Calu3 (cell line): ENCODE measurements at regions not wholly inside any gene's neighbourhood (a gene's known extent, or its start where the extent isn't known, plus 50 kb on each side); places are given as distances from the start of the nearest gene placed in this dataset.

Source experiments
- BruUV-seq: library from RNA; stranded (reverse); fragments of 400-500 nt; replicated peaks from 2 replicates; lab custom pipeline; 2021; lab: Mats Ljungman, UMichigan
- CTCF ChIA-PET: fragments of 300-600 bp; sonication (Branson Sonifier 250); formaldehyde crosslinking; loops from one replicate; lab custom pipeline; 2022; ENCODE audit warnings: antibody characterized with exemption; lab: Charles Lee
- DNase-seq: peaks from one replicate; pipeline ENCODE4 v3.0.0; 2022
- H3K27ac Mint-ChIP-seq: one replicate; pipeline ENCODE4 v1.8.0; 2022; ENCODE audit warnings: mixed read lengths; ENCODE audit not compliant: unreplicated experiment
- H3K27me3 Mint-ChIP-seq: one replicate; pipeline ENCODE4 v1.8.0; 2022; ENCODE audit warnings: mixed read lengths; ENCODE audit not compliant: unreplicated experiment
- H3K36me3 Mint-ChIP-seq: one replicate; pipeline ENCODE4 v1.8.0; 2022; ENCODE audit warnings: mild to moderate bottlenecking, moderate library complexity, mixed read lengths; ENCODE audit not compliant: insufficient read depth, unreplicated experiment
- H3K4me1 Mint-ChIP-seq: one replicate; pipeline ENCODE4 v1.8.0; 2022; ENCODE audit warnings: mild to moderate bottlenecking, low read depth, mixed read lengths; ENCODE audit not compliant: unreplicated experiment
- H3K4me3 Mint-ChIP-seq: one replicate; pipeline ENCODE4 v1.8.0; 2022; ENCODE audit warnings: mild to moderate bottlenecking, low read depth, moderate library complexity, mixed read lengths; ENCODE audit not compliant: unreplicated experiment
- H3K9me3 Mint-ChIP-seq: one replicate; pipeline ENCODE4 v1.8.0; 2022; ENCODE audit warnings: low read depth, mixed read lengths; ENCODE audit not compliant: unreplicated experiment
- intact Hi-C: fragments of 100-400 bp; cut with micrococcal nuclease; formaldehyde crosslinking; loops from one replicate; pipeline ENCODE4 v1.10.0; 2022; ENCODE audit not compliant: unreplicated experiment
- TF ChIP-seq, protein P1 (sequence below): fragments of 200-600 bp; IDR thresholded peaks from one replicate; pipeline ENCODE4 v1.8.0; 2022; ENCODE audit warnings: antibody characterized with exemption; ENCODE audit not compliant: unreplicated experiment

DNA sequence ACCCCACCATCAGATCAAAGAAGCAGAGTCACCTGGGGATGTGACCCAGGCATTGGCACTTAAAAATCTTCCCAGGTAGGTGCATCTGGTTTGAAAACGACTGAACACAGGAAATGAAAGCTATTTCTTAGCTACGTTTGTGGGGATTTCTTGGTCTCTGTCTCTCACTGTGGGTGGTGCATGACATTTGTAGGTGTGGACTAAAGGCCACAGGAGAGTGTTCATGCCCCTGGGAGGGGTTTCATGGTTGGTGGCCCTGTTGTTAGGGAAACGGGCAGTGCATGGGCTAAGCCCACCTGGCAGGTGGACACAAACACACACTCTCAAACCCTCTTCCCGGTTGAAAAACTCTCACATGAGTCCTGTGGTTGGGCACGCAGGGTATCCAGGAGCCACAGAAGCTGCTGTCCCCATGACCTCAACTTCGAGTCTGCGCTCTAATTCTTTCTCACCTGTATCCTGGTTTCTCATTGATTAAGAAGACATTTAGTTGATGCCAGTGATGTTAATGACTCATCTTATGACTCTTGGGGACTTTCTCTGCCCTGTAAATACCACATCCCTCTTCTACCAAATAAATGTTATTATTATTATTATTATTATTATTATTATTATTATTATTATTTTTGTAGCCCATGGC is 119.4 kb downstream of the MRPS6 start:
- no peak overlapping the region for H3K27ac Mint-ChIP-seq
- no peaks in the 10 kb centered on the region for H3K4me1 Mint-ChIP-seq
- intact Hi-C loops = no loop called here
- H3K9me3 Mint-ChIP-seq = no peaks in the 10 kb centered on the region
- BruUV-seq = no TSS peak
- TF ChIP-seq, protein P1, sequence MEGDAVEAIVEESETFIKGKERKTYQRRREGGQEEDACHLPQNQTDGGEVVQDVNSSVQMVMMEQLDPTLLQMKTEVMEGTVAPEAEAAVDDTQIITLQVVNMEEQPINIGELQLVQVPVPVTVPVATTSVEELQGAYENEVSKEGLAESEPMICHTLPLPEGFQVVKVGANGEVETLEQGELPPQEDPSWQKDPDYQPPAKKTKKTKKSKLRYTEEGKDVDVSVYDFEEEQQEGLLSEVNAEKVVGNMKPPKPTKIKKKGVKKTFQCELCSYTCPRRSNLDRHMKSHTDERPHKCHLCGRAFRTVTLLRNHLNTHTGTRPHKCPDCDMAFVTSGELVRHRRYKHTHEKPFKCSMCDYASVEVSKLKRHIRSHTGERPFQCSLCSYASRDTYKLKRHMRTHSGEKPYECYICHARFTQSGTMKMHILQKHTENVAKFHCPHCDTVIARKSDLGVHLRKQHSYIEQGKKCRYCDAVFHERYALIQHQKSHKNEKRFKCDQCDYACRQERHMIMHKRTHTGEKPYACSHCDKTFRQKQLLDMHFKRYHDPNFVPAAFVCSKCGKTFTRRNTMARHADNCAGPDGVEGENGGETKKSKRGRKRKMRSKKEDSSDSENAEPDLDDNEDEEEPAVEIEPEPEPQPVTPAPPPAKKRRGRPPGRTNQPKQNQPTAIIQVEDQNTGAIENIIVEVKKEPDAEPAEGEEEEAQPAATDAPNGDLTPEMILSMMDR = no peak
- CTCF ChIA-PET = no interaction called here
- H3K36me3 Mint-ChIP-seq = no peaks in the 10 kb centered on the region
- no peak overlapping the region for H3K4me3 Mint-ChIP-seq
- no peak for DNase-seq
- H3K27me3 Mint-ChIP-seq = no peaks in the 10 kb centered on the region

DNA sequence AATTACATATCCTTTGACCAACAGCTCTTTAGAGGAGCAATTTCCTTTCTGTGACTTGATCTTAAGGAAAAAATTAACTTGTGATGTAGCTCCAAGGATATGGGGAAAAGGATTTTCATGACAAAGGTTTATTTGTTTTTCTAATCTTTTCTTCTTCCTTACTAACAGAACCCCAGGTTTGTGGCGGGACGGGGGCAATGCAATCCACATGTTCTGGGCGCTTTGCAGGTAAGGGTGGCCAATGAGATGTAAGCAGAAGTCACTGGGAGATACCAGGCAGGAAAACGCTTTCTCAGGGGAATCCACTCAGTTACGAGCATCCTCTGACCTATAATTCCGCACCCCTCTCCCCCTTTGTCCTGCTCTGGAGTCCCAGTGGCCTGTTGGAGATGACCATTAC is 122.0 kb downstream of the MRPS6 start:
- H3K36me3 Mint-ChIP-seq = no peaks in the 10 kb centered on the region
- H3K27ac Mint-ChIP-seq = no peak overlapping the region
- TF ChIP-seq, protein P1 = no peak
- intact Hi-C loops = no loop called here
- no peaks in the 10 kb centered on the region for H3K9me3 Mint-ChIP-seq
- H3K4me3 Mint-ChIP-seq = no peak overlapping the region
- H3K4me1 Mint-ChIP-seq = no peaks in the 10 kb centered on the region
- BruUV-seq = no TSS peak
- DNase-seq = no peak
- CTCF ChIA-PET = no interaction called here
- H3K27me3 Mint-ChIP-seq = no peaks in the 10 kb centered on the region

DNA sequence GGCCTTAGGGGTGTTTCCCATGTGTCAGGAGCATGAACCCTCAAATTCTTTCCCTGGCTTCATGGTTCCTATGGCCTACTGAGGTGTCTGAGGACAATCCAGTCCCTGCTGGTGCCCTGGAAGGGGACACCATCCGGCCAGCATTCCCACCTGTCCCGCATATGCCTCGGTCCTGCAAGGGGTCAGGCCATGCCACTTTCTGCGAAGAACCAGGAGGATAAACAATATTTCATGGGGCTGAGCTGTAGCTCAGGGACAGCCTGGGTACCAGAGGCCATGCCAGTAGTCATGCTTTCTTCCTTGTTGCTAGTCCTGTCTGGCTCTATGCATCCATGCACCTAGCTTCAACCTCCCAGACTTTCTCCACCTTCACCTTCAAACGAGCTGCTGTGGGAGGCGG is 123.6 kb downstream of the MRPS6 start:
- H3K36me3 Mint-ChIP-seq = peaks cover 2% of the 10 kb centered on the region
- intact Hi-C loops = no loop called here
- TF ChIP-seq, protein P1 = no peak
- BruUV-seq = no TSS peak
- no peak overlapping the region for H3K27ac Mint-ChIP-seq
- no peaks in the 10 kb centered on the region for H3K4me1 Mint-ChIP-seq
- DNase-seq = no peak
- H3K4me3 Mint-ChIP-seq = no peak overlapping the region
- H3K27me3 Mint-ChIP-seq = no peaks in the 10 kb centered on the region
- CTCF ChIA-PET = interaction anchor here (0.8 kb wide), 1 partner anchor 36 kb away, joined by 3 read pairs; no protein-coding TSS in a partner anchor
- no peaks in the 10 kb centered on the region for H3K9me3 Mint-ChIP-seq

DNA sequence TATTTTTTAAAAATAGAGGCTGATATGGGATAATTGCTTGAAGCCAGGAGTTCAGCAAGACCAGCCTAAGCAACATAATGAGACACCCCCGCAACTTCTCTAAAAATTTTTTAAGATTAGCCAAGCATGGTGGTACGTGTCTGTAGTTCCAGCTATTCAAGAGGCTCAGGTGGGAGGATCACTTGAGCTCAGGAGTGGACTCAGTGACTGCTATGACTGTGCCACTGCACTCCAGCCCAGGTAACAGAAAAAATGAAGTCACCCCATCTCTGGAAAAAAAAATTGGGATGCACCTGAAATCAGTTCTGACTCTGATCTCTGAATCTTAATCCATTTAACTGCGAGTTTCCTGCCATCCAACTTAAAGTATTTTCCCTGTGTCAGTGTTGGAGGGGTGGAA is 124.2 kb downstream of the MRPS6 start:
- no peaks in the 10 kb centered on the region for H3K27me3 Mint-ChIP-seq
- H3K36me3 Mint-ChIP-seq = peaks cover 8% of the 10 kb centered on the region
- CTCF ChIA-PET = interaction anchor here (0.8 kb wide), 1 partner anchor 36 kb away, joined by 3 read pairs; no protein-coding TSS in a partner anchor
- H3K4me3 Mint-ChIP-seq = no peak overlapping the region
- no peak overlapping the region for H3K27ac Mint-ChIP-seq
- no peaks in the 10 kb centered on the region for H3K9me3 Mint-ChIP-seq
- TF ChIP-seq, protein P1 = no peak
- DNase-seq = no peak
- BruUV-seq = no TSS peak
- intact Hi-C loops = no loop called here
- no peaks in the 10 kb centered on the region for H3K4me1 Mint-ChIP-seq
